Loucy (cell line): ENCODE measurements at regions not wholly inside any gene's neighbourhood (a gene's known extent, or its start where the extent isn't known, plus 50 kb on each side); places are given as distances from the start of the nearest gene placed in this dataset.

Source experiments
- EZH2phosphoT487 ChIP-seq: fragments of 200-600 bp; IDR thresholded peaks from 2 replicates; pipeline ENCODE4 v1.6.1; 2018; ENCODE audit warnings: antibody characterized with exemption, mild to moderate bottlenecking, moderate library complexity, borderline replicate concordance
- TF ChIP-seq, protein P1 (sequence below): fragments of 200-600 bp; sonication (generic); conservative IDR thresholded peaks from 2 replicates; pipeline ENCODE4 v1.5.1; 2014; ENCODE audit warnings: mild to moderate bottlenecking, antibody characterized with exemption, low read length

DNA sequence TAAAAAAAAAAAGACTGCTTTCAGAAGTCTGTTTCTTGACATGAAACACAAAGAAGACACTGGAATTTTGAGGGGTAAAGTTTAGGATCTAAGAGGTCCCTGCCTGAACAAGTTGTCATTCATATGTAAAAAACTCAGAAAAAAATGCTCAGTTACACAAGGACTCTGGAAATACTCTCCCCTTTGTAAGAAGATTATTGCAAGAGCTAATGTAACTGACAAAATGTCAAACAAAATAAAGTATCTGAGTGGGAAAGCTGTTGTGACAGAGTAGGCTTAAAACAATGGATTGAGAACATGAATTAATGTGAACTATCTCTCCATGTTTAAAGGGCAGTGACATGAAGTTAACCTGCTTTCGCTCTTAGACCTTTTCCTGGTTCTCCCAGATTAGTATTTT, 416.7 kb upstream of the TYRP1 start:
- TF ChIP-seq, protein P1, sequence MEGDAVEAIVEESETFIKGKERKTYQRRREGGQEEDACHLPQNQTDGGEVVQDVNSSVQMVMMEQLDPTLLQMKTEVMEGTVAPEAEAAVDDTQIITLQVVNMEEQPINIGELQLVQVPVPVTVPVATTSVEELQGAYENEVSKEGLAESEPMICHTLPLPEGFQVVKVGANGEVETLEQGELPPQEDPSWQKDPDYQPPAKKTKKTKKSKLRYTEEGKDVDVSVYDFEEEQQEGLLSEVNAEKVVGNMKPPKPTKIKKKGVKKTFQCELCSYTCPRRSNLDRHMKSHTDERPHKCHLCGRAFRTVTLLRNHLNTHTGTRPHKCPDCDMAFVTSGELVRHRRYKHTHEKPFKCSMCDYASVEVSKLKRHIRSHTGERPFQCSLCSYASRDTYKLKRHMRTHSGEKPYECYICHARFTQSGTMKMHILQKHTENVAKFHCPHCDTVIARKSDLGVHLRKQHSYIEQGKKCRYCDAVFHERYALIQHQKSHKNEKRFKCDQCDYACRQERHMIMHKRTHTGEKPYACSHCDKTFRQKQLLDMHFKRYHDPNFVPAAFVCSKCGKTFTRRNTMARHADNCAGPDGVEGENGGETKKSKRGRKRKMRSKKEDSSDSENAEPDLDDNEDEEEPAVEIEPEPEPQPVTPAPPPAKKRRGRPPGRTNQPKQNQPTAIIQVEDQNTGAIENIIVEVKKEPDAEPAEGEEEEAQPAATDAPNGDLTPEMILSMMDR: no peak
- TF ChIP-seq EZH2phosphoT487: no peak
